ENCODE measurements at regions not wholly inside any gene's neighbourhood (a gene's known extent, or its start where the extent isn't known, plus 50 kb on each side); places are given as distances from the start of the nearest gene placed in this dataset.

- Histone ChIP-seq H3K4me1 (ENCODE audit: control insufficient read depth, insufficient read depth, low read length) (no peaks in the 10 kb centered on the region), H3K9ac (ENCODE audit: control insufficient read depth, insufficient read depth, low read length) (no peak overlapping the region), H3K9me3 (replicated peaks; ENCODE audit: control insufficient read depth, insufficient read depth, low read length) (no peaks in the 10 kb centered on the region), H3K27me3 (replicated peaks in 1 of 2; ENCODE audit: control insufficient read depth in 2 of 2, insufficient read depth in 2 of 2, low read length in 1 of 2) (no peaks in the 10 kb centered on the region; a peak in 1 of 4 replicates), H3K4me3 (no peak overlapping the region), H4K20me1 (ENCODE audit: control insufficient read depth, insufficient read depth) (no peaks in the 10 kb centered on the region), H3K36me3 (ENCODE audit: control insufficient read depth in 2 of 2, insufficient read depth in 2 of 2, low read length in 1 of 2) (no peaks in the 10 kb centered on the region), H2AFZ (ENCODE audit: control insufficient read depth, low read depth, low read length) (no peak overlapping the region), H3K4me2 (ENCODE audit: control insufficient read depth, insufficient read depth) (no peak overlapping the region), H3K79me2 (ENCODE audit: control insufficient read depth, insufficient read depth, low read length) (no peaks in the 10 kb centered on the region), H3K27ac (ENCODE audit: control insufficient read depth, insufficient read depth) (no peak overlapping the region)
- FAIRE-seq (no peak), ATAC-seq (no peak), DNase-seq (ENCODE audit: low read depth, low spot score) (no peak)
- no TSS peak for BruUV-seq (replicated peaks)
- WGBS (ENCODE audit: insufficient coverage, insufficient replicate concordance, low lambda C conversion rate, missing lambda C conversion rate) = 0% methylated on average over 4 of the region's 4 CpGs
- RAD21 ChIA-PET (ENCODE audit: unreplicated experiment) = no interaction called here
- CTCF ChIA-PET = no interaction called here
- in situ Hi-C loops (cut with MboI) = no loop called here
- SMC1A ChIA-PET (ENCODE audit: uncharacterized antibody, unreplicated experiment) = no interaction called here
- intact Hi-C loops (cut with micrococcal nuclease; ENCODE audit: unreplicated experiment) = no loop called here
- TF ChIP-seq ZNF217 (IDR thresholded peaks at IDR 0.05) = no peak
- TF ChIP-seq IKZF1 (conservative IDR thresholded peaks at IDR 0.05) = no peak
- no peak for TF ChIP-seq ZNF274 (IDR thresholded peaks at IDR 0.05; ENCODE audit: insufficient read depth, insufficient read length)
- no peak for TF ChIP-seq SUPT20H (IDR thresholded peaks at IDR 0.05; ENCODE audit: borderline replicate concordance, control insufficient read depth, low read depth, low read length)
- TF ChIP-seq ZBTB4 (CRISPR knock-in tag; IDR thresholded peaks at IDR 0.05) = no peak
- no peak for TF ChIP-seq ATF3 (IDR thresholded peaks at IDR 0.05; ENCODE audit: borderline replicate concordance, extremely low read depth, low read depth, low read length)
- TF ChIP-seq SP1 (IDR thresholded peaks at IDR 0.05; ENCODE audit: low read depth, low read length) = no peak
- TF ChIP-seq SMAD5 (IDR thresholded peaks at IDR 0.05; ENCODE audit: low read depth) = no peak
- TF ChIP-seq ZNF384 (IDR thresholded peaks at IDR 0.05; ENCODE audit: borderline replicate concordance, low read depth, low read length) = no peak
- no peak for TF ChIP-seq TBL1XR1 (IDR thresholded peaks at IDR 0.05; ENCODE audit: low read depth, low read length)
- TF ChIP-seq CREM (IDR thresholded peaks at IDR 0.05; ENCODE audit: low read depth) = no peak
- TF ChIP-seq IKZF2 (IDR thresholded peaks at IDR 0.05) = no peak
- TF ChIP-seq NKRF (conservative IDR thresholded peaks at IDR 0.05) = no peak
- no peak for TF ChIP-seq TARDBP (IDR thresholded peaks at IDR 0.05; ENCODE audit: borderline replicate concordance)
- TF ChIP-seq STAT1 (conservative IDR thresholded peaks at IDR 0.05) = no peak
- no peak for TF ChIP-seq USF2 (IDR thresholded peaks at IDR 0.05; ENCODE audit: borderline replicate concordance, low read depth, low read length)
- TF ChIP-seq E4F1 (IDR thresholded peaks at IDR 0.05; ENCODE audit: borderline replicate concordance, partially characterized antibody) = no peak
- POLR2A ChIA-PET = no interaction called here
Measured at GRCh38 chr1:30130099-30130498, 593.3 kb downstream of the MATN1 start.
